ENCODE measurements at regions not wholly inside any gene's neighbourhood (a gene's known extent, or its start where the extent isn't known, plus 50 kb on each side); places are given as distances from the start of the nearest gene placed in this dataset.

GRCh38 chr5:111676926-111677415, 80.0 kb downstream of the NREP start:
- Histone ChIP-seq H3K9me3 (ENCODE audit: control insufficient read depth in 2 of 2, insufficient read depth in 1 of 2, low read depth in 1 of 2, low read length in 1 of 2) (no peaks in the 10 kb centered on the region), H3K36me3 (ENCODE audit: control insufficient read depth in 3 of 3, insufficient read depth in 2 of 3, low read depth in 1 of 3, low read length in 3 of 3) (no peaks in the 10 kb centered on the region), H3K27me3 (ENCODE audit: control insufficient read depth in 3 of 3, insufficient read depth in 3 of 3, low read length in 3 of 3) (no peaks in the 10 kb centered on the region), H3K4me1 (ENCODE audit: control insufficient read depth in 3 of 3, insufficient read depth in 2 of 3, low read depth in 1 of 3, low read length in 2 of 3) (peaks cover 2 to 15% (median 2%) of the 10 kb centered on the region in 3 donors), H3K27ac (ENCODE audit: low read depth in 1 of 3, low read length in 2 of 3) (no peak overlapping the region), H3K4me3 (ENCODE audit: low read depth in 1 of 3, low read length in 3 of 3) (no peak overlapping the region)
- 67 to 73% (median 73%) methylated on average over 3 of the region's 3 CpGs for WGBS, 3 donors
- DNase-seq (no peak), FAIRE-seq (no peak)

GRCh38 chr5:111676466-111676865, 80.5 kb downstream of the NREP start:
- no peaks in the 10 kb centered on the region for H3K36me3 ChIP-seq (ENCODE audit: control insufficient read depth in 3 of 3, insufficient read depth in 2 of 3, low read depth in 1 of 3, low read length in 3 of 3)
- no peaks in the 10 kb centered on the region for H3K9me3 ChIP-seq (ENCODE audit: control insufficient read depth in 2 of 2, insufficient read depth in 1 of 2, low read depth in 1 of 2, low read length in 1 of 2)
- DNase-seq: no peak
- H3K27ac ChIP-seq (ENCODE audit: low read depth in 1 of 3, low read length in 2 of 3): no peak overlapping the region
- H3K27me3 ChIP-seq (ENCODE audit: control insufficient read depth in 3 of 3, insufficient read depth in 3 of 3, low read length in 3 of 3): no peaks in the 10 kb centered on the region
- H3K4me3 ChIP-seq (ENCODE audit: low read depth in 1 of 3, low read length in 3 of 3): no peak overlapping the region
- FAIRE-seq: no peak
- WGBS, 3 donors: 57 to 70% (median 62%) methylated on average over 1 of the region's 1 CpG
- peaks cover under 1 to 10% (median 2%) of the 10 kb centered on the region in 3 donors for H3K4me1 ChIP-seq (ENCODE audit: control insufficient read depth in 3 of 3, insufficient read depth in 2 of 3, low read depth in 1 of 3, low read length in 2 of 3)

- no peaks in the 10 kb centered on the region for H3K9me3 ChIP-seq (ENCODE audit: control insufficient read depth in 2 of 2, insufficient read depth in 1 of 2, low read depth in 1 of 2, low read length in 1 of 2)
- 78 to 92% (median 85%) methylated on average over 2 of the region's 2 CpGs for WGBS, 3 donors
- DNase-seq (no peak), FAIRE-seq (no peak)
- no peaks in the 10 kb centered on the region for H3K27me3 ChIP-seq (ENCODE audit: control insufficient read depth in 3 of 3, insufficient read depth in 3 of 3, low read length in 3 of 3)
- H3K4me1 ChIP-seq (ENCODE audit: control insufficient read depth in 3 of 3, insufficient read depth in 2 of 3, low read depth in 1 of 3, low read length in 2 of 3): no peaks in the 10 kb centered on the region
- H3K4me3 ChIP-seq (ENCODE audit: low read depth in 1 of 3, low read length in 3 of 3): no peak overlapping the region
- H3K36me3 ChIP-seq (ENCODE audit: control insufficient read depth in 3 of 3, insufficient read depth in 2 of 3, low read depth in 1 of 3, low read length in 3 of 3): no peaks in the 10 kb centered on the region
- H3K27ac ChIP-seq (ENCODE audit: low read depth in 1 of 3, low read length in 2 of 3): no peak overlapping the region
Measured at GRCh38 chr5:111675201-111675934, 81.6 kb downstream of the NREP start.

- Histone ChIP-seq H3K4me1 (ENCODE audit: control insufficient read depth in 3 of 3, insufficient read depth in 2 of 3, low read depth in 1 of 3, low read length in 2 of 3) (no peaks in the 10 kb centered on the region), H3K9me3 (ENCODE audit: control insufficient read depth in 2 of 2, insufficient read depth in 1 of 2, low read depth in 1 of 2, low read length in 1 of 2) (no peaks in the 10 kb centered on the region), H3K36me3 (ENCODE audit: control insufficient read depth in 3 of 3, insufficient read depth in 2 of 3, low read depth in 1 of 3, low read length in 3 of 3) (no peaks in the 10 kb centered on the region), H3K27me3 (ENCODE audit: control insufficient read depth in 3 of 3, insufficient read depth in 3 of 3, low read length in 3 of 3) (no peaks in the 10 kb centered on the region), H3K27ac (ENCODE audit: low read depth in 1 of 3, low read length in 2 of 3) (no peak overlapping the region), H3K4me3 (ENCODE audit: low read depth in 1 of 3, low read length in 3 of 3) (no peak overlapping the region)
- FAIRE-seq (no peak), DNase-seq (no peak)
- 81 to 87% (median 85%) methylated on average over 10 of the region's 10 CpGs for WGBS, 3 donors
Measured at GRCh38 chr5:111673891-111674626, 82.9 kb downstream of the NREP start.

- WGBS, 3 donors: 81 to 88% (median 85%) methylated on average over 2 of the region's 2 CpGs
- DNase-seq: no peak
- Histone ChIP-seq H3K4me1 (ENCODE audit: control insufficient read depth in 3 of 3, insufficient read depth in 2 of 3, low read depth in 1 of 3, low read length in 2 of 3) (no peaks in the 10 kb centered on the region), H3K36me3 (ENCODE audit: control insufficient read depth in 3 of 3, insufficient read depth in 2 of 3, low read depth in 1 of 3, low read length in 3 of 3) (no peaks in the 10 kb centered on the region), H3K27me3 (ENCODE audit: control insufficient read depth in 3 of 3, insufficient read depth in 3 of 3, low read length in 3 of 3) (peaks cover 0 to 1% (median 0%) of the 10 kb centered on the region in 3 donors), H3K27ac (ENCODE audit: low read depth in 1 of 3, low read length in 2 of 3) (no peak overlapping the region), H3K4me3 (ENCODE audit: low read depth in 1 of 3, low read length in 3 of 3) (no peak overlapping the region), H3K9me3 (ENCODE audit: control insufficient read depth in 2 of 2, insufficient read depth in 1 of 2, low read depth in 1 of 2, low read length in 1 of 2) (no peaks in the 10 kb centered on the region)
- no peak for FAIRE-seq
Measured at GRCh38 chr5:111672099-111672498, 84.9 kb downstream of the NREP start.

- H3K36me3 ChIP-seq (ENCODE audit: control insufficient read depth in 3 of 3, insufficient read depth in 2 of 3, low read depth in 1 of 3, low read length in 3 of 3): no peaks in the 10 kb centered on the region
- no peak overlapping the region for H3K4me3 ChIP-seq (ENCODE audit: low read depth in 1 of 3, low read length in 3 of 3)
- no peak for FAIRE-seq
- peaks cover 0 to 3% (median 0%) of the 10 kb centered on the region in 3 donors for H3K27me3 ChIP-seq (ENCODE audit: control insufficient read depth in 3 of 3, insufficient read depth in 3 of 3, low read length in 3 of 3)
- no peaks in the 10 kb centered on the region for H3K9me3 ChIP-seq (ENCODE audit: control insufficient read depth in 2 of 2, insufficient read depth in 1 of 2, low read depth in 1 of 2, low read length in 1 of 2)
- H3K27ac ChIP-seq (ENCODE audit: low read depth in 1 of 3, low read length in 2 of 3): no peak overlapping the region
- H3K4me1 ChIP-seq (ENCODE audit: control insufficient read depth in 3 of 3, insufficient read depth in 2 of 3, low read depth in 1 of 3, low read length in 2 of 3): no peaks in the 10 kb centered on the region
- no peak for DNase-seq
- 65 to 72% (median 68%) methylated on average over 3 of the region's 3 CpGs for WGBS, 3 donors
Measured at GRCh38 chr5:111670826-111671492, 86.0 kb downstream of the NREP start.

GRCh38 chr5:111668477-111669414, 88.2 kb downstream of the NREP start:
- 69 to 76% (median 71%) methylated on average over 4 of the region's 4 CpGs for WGBS, 3 donors
- no peaks in the 10 kb centered on the region for H3K9me3 ChIP-seq (ENCODE audit: control insufficient read depth in 2 of 2, insufficient read depth in 1 of 2, low read depth in 1 of 2, low read length in 1 of 2)
- H3K4me1 ChIP-seq (ENCODE audit: control insufficient read depth in 3 of 3, insufficient read depth in 2 of 3, low read depth in 1 of 3, low read length in 2 of 3): no peaks in the 10 kb centered on the region
- H3K4me3 ChIP-seq (ENCODE audit: low read depth in 1 of 3, low read length in 3 of 3): no peak overlapping the region
- peaks cover 0 to 3% (median 0%) of the 10 kb centered on the region in 3 donors for H3K27me3 ChIP-seq (ENCODE audit: control insufficient read depth in 3 of 3, insufficient read depth in 3 of 3, low read length in 3 of 3)
- no peaks in the 10 kb centered on the region for H3K36me3 ChIP-seq (ENCODE audit: control insufficient read depth in 3 of 3, insufficient read depth in 2 of 3, low read depth in 1 of 3, low read length in 3 of 3)
- no peak for FAIRE-seq
- no peak for DNase-seq
- H3K27ac ChIP-seq (ENCODE audit: low read depth in 1 of 3, low read length in 2 of 3): no peak overlapping the region
